HL-60 (cell line): ENCODE measurements at regions not wholly inside any gene's neighbourhood (a gene's known extent, or its start where the extent isn't known, plus 50 kb on each side); places are given as distances from the start of the nearest gene placed in this dataset.
A peak's percentile ranks its signal among the peaks of the same experiment; 100 is the strongest.

ENCODE experiments used
- DNase-seq, 2 experiments: peaks; one replicate each; pipeline ENCODE4 v3.0.0-alpha.2; 2010 to 2020; ENCODE audit warnings: low read depth in 1 of 2, low spot score in 1 of 2
- H3K27ac ChIP-seq: fragments of 250-450 bp; sonication (Bioruptor Pico); replicated peaks from 2 replicates; pipeline ENCODE4 v1.5.1; 2020; ENCODE audit warnings: mild to moderate bottlenecking, moderate library complexity
- H3K27me3 ChIP-seq: fragments of 250-450 bp; sonication (Bioruptor Pico); 2 replicates; pipeline ENCODE4 v1.5.1; 2021; ENCODE audit warnings: mild to moderate bottlenecking, moderate library complexity; ENCODE audit not compliant: insufficient read depth, poor library complexity, severe bottlenecking
- H3K4me3 ChIP-seq: replicated peaks from 2 replicates; pipeline ENCODE4 v1.5.1; 2011; ENCODE audit warnings: mild to moderate bottlenecking, control low read depth, low read length; ENCODE audit not compliant: insufficient read depth
- GABPA ChIP-seq: IDR thresholded peaks from 2 replicates; pipeline ENCODE4 v1.6.1; 2012; ENCODE audit warnings: low read depth
- POLR2AphosphoS5 ChIP-seq: IDR thresholded peaks from 2 replicates; pipeline ENCODE4 v1.6.1; 2012; ENCODE audit warnings: low read depth
- SPI1 ChIP-seq: IDR thresholded peaks from 2 replicates; pipeline ENCODE4 v1.6.1; 2012; ENCODE audit warnings: low read depth, mild to moderate bottlenecking, borderline replicate concordance
- TF ChIP-seq, protein P1 (sequence below): IDR thresholded peaks from one replicate; pipeline ENCODE4 v1.5.1; 2011; ENCODE audit warnings: low read length, control low read depth, inconsistent platforms; ENCODE audit not compliant: insufficient read depth
- TF ChIP-seq, protein P2 (sequence below): IDR thresholded peaks from 2 replicates; pipeline ENCODE4 v1.6.1; 2012; ENCODE audit warnings: low read depth; ENCODE audit not compliant: insufficient replicate concordance

DNA sequence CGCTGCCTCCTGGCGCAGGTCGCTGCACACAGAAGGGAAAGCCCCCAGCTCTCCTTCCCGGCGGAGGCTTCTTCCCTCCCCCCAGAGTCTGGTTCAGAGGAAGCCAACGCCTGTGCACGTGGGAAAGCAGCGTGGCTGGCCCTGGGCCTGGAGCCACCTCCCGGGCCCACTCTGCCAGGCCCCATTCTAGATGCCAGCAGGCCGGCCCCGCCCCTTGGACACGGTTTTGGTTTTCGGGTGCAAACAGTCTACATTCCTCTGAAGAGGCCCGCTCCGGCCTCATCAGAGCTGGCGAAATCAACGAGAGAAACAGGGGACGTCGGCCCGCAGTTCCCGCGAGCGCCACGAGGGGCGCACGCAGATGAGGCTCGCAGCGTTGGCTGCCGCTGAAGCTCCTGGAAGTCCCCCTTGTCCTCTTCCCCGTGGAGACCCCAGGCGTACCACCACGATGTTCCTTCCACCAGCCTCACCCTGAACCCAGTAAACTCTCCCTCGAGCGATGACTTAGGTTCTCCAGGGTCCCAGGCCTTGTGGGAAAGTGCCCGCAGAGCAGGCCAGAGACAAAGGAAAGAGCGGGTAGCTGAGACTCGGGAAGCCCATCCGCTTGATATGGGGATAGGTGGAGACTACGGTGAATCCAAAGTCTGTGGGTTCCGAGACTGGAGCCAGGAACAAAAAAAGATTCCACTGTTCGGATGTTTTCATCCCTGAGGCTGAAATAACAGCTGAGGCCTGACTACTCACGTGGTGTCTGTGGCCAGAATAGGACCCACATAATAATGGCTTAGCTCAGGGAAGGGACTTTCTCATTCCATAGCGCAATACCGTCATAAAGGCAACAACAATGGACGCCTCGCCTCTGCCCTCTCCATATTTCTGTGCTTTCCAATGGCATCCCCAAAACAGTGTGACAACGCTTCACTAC lies 64.2 kb downstream of the KLF4 start:
- Histone ChIP-seq H3K4me3 (no peak overlapping the region), H3K27ac (no peak overlapping the region), H3K27me3 (no peaks in the 10 kb centered on the region)
- TF ChIP-seq, protein P1, sequence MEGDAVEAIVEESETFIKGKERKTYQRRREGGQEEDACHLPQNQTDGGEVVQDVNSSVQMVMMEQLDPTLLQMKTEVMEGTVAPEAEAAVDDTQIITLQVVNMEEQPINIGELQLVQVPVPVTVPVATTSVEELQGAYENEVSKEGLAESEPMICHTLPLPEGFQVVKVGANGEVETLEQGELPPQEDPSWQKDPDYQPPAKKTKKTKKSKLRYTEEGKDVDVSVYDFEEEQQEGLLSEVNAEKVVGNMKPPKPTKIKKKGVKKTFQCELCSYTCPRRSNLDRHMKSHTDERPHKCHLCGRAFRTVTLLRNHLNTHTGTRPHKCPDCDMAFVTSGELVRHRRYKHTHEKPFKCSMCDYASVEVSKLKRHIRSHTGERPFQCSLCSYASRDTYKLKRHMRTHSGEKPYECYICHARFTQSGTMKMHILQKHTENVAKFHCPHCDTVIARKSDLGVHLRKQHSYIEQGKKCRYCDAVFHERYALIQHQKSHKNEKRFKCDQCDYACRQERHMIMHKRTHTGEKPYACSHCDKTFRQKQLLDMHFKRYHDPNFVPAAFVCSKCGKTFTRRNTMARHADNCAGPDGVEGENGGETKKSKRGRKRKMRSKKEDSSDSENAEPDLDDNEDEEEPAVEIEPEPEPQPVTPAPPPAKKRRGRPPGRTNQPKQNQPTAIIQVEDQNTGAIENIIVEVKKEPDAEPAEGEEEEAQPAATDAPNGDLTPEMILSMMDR, result peak; percentile 84
- TF ChIP-seq, protein P2, sequence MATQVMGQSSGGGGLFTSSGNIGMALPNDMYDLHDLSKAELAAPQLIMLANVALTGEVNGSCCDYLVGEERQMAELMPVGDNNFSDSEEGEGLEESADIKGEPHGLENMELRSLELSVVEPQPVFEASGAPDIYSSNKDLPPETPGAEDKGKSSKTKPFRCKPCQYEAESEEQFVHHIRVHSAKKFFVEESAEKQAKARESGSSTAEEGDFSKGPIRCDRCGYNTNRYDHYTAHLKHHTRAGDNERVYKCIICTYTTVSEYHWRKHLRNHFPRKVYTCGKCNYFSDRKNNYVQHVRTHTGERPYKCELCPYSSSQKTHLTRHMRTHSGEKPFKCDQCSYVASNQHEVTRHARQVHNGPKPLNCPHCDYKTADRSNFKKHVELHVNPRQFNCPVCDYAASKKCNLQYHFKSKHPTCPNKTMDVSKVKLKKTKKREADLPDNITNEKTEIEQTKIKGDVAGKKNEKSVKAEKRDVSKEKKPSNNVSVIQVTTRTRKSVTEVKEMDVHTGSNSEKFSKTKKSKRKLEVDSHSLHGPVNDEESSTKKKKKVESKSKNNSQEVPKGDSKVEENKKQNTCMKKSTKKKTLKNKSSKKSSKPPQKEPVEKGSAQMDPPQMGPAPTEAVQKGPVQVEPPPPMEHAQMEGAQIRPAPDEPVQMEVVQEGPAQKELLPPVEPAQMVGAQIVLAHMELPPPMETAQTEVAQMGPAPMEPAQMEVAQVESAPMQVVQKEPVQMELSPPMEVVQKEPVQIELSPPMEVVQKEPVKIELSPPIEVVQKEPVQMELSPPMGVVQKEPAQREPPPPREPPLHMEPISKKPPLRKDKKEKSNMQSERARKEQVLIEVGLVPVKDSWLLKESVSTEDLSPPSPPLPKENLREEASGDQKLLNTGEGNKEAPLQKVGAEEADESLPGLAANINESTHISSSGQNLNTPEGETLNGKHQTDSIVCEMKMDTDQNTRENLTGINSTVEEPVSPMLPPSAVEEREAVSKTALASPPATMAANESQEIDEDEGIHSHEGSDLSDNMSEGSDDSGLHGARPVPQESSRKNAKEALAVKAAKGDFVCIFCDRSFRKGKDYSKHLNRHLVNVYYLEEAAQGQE, result no peak
- DNase-seq, result peak; percentile 4 to 36

DNA sequence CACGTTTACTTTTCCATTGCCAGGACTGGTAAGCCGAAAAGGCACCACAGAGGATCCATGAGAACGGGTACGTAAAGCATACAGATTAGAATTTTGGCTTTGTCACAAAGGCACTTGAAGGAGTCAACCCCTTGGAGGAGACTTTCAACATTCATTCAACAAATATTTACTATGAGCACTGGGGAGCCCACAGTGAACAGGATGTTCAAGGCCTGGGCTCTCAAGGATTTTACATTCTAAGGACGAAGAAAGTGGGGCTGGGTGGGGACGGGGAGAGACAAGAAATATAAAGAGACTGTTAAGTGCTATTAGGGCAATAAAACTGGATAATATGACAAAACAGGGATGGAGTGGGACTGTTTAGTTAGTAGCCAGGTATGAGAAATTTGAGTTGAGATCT lies 66.0 kb downstream of the KLF4 start:
- no peaks in the 10 kb centered on the region for H3K27me3 ChIP-seq
- no peak for TF ChIP-seq GABPA
- no peak for TF ChIP-seq POLR2AphosphoS5
- TF ChIP-seq, protein P2, result no peak
- no peak for TF ChIP-seq SPI1
- TF ChIP-seq, protein P1, result no peak
- H3K4me3 ChIP-seq, result no peak overlapping the region
- H3K27ac ChIP-seq, result no peak overlapping the region
- no peak for DNase-seq

DNA sequence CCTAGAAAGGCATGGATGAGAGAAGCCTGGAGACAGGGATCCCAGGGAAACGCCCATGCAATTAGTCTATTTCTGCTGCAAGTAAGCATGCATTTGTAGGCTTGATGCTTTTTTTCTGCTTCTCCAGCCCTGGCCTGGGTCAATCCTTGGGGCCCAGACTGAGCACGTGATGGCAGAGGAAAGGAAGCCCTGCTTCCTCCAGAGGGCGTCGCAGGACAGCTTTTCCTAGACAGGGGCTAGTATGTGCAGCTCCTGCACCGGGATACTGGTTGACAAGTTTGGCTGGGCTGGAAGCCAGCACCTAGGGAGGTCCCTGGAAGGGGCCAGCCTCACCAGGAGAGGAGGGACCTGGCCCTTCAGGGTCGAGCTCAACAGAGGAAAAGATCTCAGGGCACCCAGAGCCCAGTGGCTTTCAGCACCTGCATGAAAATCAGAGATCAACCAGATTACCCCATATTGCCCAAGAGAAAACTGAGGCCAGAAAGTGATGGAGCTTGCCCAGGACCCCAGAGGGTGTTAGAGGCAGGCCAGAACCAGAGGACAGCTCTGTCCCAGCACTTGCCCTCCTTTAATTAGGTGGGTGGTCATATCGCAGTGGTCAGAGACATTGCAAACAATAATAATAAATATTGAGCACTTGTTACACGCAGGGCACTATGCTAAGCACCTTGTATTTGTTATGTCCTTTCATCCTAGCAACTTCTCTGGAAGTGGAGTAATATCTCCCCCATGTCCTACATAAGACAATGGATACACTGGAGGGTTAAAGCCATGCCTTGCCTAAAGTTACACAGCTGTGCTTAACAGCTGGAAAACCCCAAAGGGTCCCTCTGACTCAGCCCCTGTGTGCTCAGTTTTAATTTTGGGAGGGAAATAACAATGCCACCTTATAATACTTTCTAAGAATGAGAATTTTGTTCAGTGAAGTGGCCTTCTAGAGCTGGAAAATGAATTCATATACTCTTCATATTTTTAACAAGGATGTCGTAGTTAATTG lies 67.1 kb downstream of the KLF4 start:
- H3K27ac ChIP-seq, result no peak overlapping the region
- H3K27me3 ChIP-seq, result no peaks in the 10 kb centered on the region
- TF ChIP-seq, protein P2, result no peak
- TF ChIP-seq, protein P1, result peak; percentile 29
- DNase-seq, result peak; percentile 23 to 72
- H3K4me3 ChIP-seq, result no peak overlapping the region
